Neural progenitor cell (in vitro differentiated cells): ENCODE measurements at regions not wholly inside any gene's neighbourhood (a gene's known extent, or its start where the extent isn't known, plus 50 kb on each side); places are given as distances from the start of the nearest gene placed in this dataset.

Experiments
- CTCF ChIP-seq: fragments of 200-600 bp; sonication (generic); IDR thresholded peaks from 2 replicates; pipeline ENCODE4 v1.5.1; 2017; ENCODE audit warnings: antibody characterized with exemption, mild to moderate bottlenecking
- EZH2 ChIP-seq: fragments of 200-600 bp; sonication (generic); IDR thresholded peaks from 2 replicates; pipeline ENCODE4 v1.6.1; 2017; ENCODE audit warnings: antibody characterized with exemption, mild to moderate bottlenecking, moderate library complexity
- EZH2phosphoT487 ChIP-seq: fragments of 200-600 bp; sonication (generic); IDR thresholded peaks from 2 replicates; pipeline ENCODE4 v1.6.1; 2017; ENCODE audit warnings: antibody characterized with exemption

DNA sequence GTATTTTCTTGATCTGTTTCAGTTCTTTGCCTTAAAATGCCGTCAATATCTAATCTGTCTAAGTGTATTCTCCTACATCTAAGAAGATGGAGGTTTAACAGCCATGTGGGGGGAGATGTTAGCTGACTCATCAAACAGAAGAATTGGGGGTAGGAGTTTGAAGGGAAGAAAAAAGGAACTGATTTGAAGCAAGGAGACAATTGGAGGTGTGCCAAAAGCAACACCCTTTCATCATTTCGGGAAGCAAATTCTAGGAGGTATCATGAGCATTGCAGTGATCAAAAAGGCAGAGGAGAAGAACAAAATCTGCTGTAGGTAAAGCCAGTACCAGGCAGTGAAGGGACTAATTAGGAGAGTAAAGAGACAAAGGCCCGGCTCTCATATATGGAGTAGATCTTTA lies 337.3 kb upstream of the TBC1D5 start:
- TF ChIP-seq CTCF (no peak), EZH2 (no peak), EZH2phosphoT487 (no peak)
